NCI-H128 (cell line): ENCODE measurements at regions not wholly inside any gene's neighbourhood (a gene's known extent, or its start where the extent isn't known, plus 50 kb on each side); places are given as distances from the start of the nearest gene placed in this dataset.

Experiments
- DNase-seq: peaks from one replicate; lab custom pipeline; 2025; ENCODE audit not compliant: unreplicated experiment; lab: John Stamatoyannopoulos, UW

GRCh38 chr10:3229815-3230214 lies 57.2 kb upstream of the PITRM1 start:
- no peak for DNase-seq

GRCh38 chr10:3228629-3228945 lies 56.0 kb upstream of the PITRM1 start:
- no peak for DNase-seq

- DNase-seq: no peak
These were observed 54.6 kb upstream of the PITRM1 start for GRCh38 chr10:3226960-3227744.

- no peak for DNase-seq
These were observed 53.0 kb upstream of the PITRM1 start for GRCh38 chr10:3225561-3225960.

GRCh38 chr10:3224241-3224640 lies 51.7 kb upstream of the PITRM1 start:
- DNase-seq: no peak

- DNase-seq: no peak
These were observed 50.0 kb upstream of the PITRM1 start for GRCh38 chr10:3222626-3223025.
